Renal pelvis (tissue), 1 donor: ENCODE measurements at regions not wholly inside any gene's neighbourhood (a gene's known extent, or its start where the extent isn't known, plus 50 kb on each side); places are given as distances from the start of the nearest gene placed in this dataset.
A peak's percentile ranks its signal among the peaks of the same experiment; 100 is the strongest.
"Not testable (repeated sequence)": the region's sequence is repeated elsewhere in the genome, so short reads cannot be mapped to it uniquely, and the experiment has no call there.

Source experiments
- DNase-seq: peaks from one replicate; pipeline ENCODE4 v3.0.0-alpha.2; 2013

GRCh38 chr4:81816031-81816761, 344.5 kb upstream of the RASGEF1B start:
- DNase-seq = no peak

- peak; percentile 5 for DNase-seq
These were observed 343.4 kb upstream of the RASGEF1B start for GRCh38 chr4:81814987-81815541.

DNA sequence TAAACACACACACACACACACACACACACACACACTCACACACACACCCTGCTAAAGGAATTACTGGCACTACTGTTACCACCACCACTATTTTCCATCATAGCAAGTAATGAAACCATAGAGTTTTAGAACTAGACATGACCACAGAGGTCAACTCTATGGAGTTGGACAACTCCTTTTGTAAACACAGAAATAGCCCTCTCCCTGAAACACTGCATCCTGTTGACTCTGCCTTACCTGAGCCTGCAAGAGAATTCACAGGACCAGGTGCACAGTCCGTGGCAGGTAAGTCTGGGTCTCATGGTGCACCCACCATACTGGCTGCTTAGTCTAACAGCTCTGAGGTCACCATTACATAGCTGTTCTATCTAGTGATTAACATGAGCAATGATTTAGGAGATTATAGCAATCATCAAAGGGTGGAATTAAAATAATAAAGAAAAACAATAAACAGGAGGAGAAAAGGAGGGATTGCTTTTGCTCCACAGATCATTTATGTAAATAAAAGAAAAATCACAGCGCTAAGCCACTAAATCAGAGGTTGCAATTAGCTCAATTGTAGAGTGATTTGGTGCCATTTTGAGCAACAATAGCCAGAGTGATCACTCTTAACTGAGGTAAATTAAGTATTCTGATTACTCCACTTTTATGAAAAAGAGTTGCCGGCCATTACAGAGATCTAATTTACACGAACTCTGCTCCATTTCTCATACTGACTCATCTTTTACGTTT, 340.0 kb upstream of the RASGEF1B start:
- no peak for DNase-seq

- peak; percentile 47 for DNase-seq
These were observed 336.4 kb upstream of the RASGEF1B start for GRCh38 chr4:81808011-81808672.

- no peak for DNase-seq
These were observed 335.7 kb upstream of the RASGEF1B start for GRCh38 chr4:81807386-81807785.

GRCh38 chr4:81806485-81806884, 334.8 kb upstream of the RASGEF1B start:
- no peak for DNase-seq

DNA sequence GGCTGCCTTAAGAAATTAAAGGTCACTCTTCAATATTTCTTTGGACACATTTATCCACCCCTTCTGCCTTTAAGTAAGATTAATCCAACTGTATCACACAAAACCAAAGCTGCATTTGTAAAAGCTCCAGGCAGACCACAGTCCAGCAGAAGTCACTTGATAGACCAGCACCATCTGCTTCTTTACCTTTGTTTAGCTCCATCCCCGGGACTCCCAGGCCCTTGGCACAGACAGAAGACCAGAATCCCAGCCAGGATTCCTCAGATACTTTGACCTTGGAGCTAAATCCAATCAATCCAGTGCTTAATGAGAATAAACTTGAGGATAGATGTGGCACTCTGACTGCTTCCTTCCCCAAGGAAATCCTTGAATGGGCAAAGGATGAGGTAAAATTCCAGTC, 333.1 kb upstream of the RASGEF1B start:
- DNase-seq = no peak

DNA sequence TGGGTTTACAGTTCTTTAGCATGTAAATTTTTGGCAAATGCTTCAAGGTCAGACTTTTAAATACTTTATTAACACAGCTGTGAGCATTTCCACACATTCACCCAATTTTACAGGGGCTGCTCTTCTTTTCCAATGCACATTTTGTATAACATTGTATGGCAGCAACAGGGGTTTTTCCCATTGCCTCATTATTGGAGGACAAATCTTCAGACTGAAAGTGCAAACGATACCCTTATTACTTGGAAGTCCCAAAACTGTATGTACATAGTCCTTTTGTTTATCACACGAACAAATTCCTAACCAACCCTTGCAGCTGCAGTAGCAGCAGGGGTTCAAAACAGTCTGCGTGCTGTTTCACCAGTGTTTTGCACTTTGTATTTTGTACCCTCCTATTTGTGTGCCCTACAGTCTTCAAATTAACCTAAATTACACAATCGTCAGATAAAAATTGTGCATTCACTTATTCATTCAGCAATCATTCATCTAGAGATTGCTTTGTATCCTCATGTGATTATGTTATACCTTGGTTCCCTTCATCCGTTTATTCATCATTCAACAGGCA, 330.7 kb upstream of the RASGEF1B start:
- DNase-seq = no peak

- no peak for DNase-seq
These were observed 327.7 kb upstream of the RASGEF1B start for GRCh38 chr4:81799371-81799770.

GRCh38 chr4:81796790-81797528, 325.3 kb upstream of the RASGEF1B start:
- DNase-seq = no peak

- DNase-seq = no peak
These were observed 320.8 kb upstream of the RASGEF1B start for GRCh38 chr4:81792521-81792920.

DNA sequence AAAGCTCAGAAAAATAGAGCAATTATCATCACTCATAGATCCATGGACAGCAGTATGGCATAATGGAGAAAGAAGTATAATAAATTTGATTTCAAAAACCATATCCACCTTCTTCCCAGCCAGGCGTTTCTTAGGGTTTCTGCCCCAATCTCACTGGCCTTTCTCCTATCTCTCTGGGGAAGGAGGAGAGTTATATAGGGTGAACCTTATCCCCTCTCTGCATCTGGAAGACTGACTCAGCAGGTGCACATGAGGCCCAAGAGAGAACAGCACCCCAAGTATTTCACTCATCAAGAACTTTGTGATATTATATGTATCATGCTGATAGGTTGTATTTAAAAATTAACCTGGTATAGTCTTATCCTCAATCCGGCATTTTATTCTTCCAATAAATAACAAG, 318.8 kb upstream of the RASGEF1B start:
- DNase-seq = no peak

GRCh38 chr4:81789741-81790399, 318.2 kb upstream of the RASGEF1B start:
- DNase-seq = no peak

- DNase-seq = no peak
These were observed 317.5 kb upstream of the RASGEF1B start for GRCh38 chr4:81789158-81789557.

GRCh38 chr4:81786766-81787165, 315.1 kb upstream of the RASGEF1B start:
- no peak for DNase-seq

DNA sequence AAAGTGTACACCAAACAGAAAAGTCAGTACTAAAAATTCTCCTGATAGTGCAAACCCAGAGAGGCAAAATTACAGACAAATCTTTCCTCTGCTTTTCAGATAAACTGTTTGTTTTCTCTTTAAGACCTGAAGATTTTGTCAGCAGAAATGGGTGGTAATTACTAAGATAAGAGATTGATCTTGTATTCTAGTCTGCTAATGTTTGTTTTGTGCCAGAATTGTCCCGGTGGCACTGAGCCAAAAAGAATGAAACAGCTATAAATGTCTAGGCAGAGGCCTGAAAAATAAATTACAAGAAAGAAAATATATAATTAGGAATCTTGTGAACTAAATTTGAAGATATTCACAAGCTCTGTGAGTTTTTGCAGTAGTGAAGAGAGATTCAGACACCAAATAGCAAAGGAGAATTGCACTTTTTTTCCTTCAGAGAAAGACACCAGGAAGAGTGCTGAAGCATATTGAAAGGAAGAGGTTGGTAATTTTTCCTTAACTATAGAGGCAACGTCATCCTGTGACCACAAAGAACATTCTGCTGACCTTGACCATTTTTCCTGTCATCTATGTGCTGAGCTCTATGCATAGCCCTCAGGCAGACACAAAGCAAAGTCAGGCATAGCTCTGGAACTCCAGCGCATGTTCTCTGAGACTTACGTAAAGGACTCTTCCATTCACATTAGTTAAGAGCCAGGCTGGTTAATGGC, 314.5 kb upstream of the RASGEF1B start:
- DNase-seq = peak; percentile 4

GRCh38 chr4:81785338-81785737, 313.6 kb upstream of the RASGEF1B start:
- DNase-seq = no peak

GRCh38 chr4:81783558-81783957, 311.9 kb upstream of the RASGEF1B start:
- no peak for DNase-seq

DNA sequence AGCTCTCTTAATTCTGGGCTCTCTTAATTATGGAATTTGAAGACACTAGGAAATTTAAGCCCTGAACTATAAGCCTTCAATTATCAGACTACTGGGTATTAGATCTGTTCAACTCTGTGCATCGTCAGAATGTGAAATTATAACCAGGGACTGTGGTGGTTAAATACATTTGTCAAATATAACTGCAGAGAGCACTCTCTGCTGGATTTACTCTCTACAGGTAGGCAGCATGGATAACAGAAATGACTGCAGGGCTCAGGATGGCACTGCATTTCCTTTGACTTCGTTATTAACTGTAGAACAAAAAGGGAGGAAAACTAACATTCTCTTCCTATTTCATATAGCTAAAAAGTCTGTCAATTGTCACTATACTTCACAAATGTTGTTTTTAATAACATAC, 310.1 kb upstream of the RASGEF1B start:
- no peak for DNase-seq

- not testable (repeated sequence) for DNase-seq
These were observed 306.0 kb upstream of the RASGEF1B start for GRCh38 chr4:81777718-81778117.
